Stimulated activated CD4-positive, alpha-beta T cell treated with anti-CD3 and anti-CD28 coated beads, Interleukin-12 subunit alpha, Interleukin-12 subunit beta, amount 100 ng/mL, for 48 hours (primary cell): ENCODE measurements at regions not wholly inside any gene's neighbourhood (a gene's known extent, or its start where the extent isn't known, plus 50 kb on each side); places are given as distances from the start of the nearest gene placed in this dataset.
"Not testable (repeated sequence)": the region's sequence is repeated elsewhere in the genome, so short reads cannot be mapped to it uniquely, and the experiment has no call there.

ENCODE experiments used
- DNase-seq, 3 donors: peaks; one replicate each; pipeline ENCODE4 v3.0.0-alpha.2; 2020; ENCODE audit warnings: low read depth in 2 of 3, low spot score in 1 of 3

- DNase-seq = no peak
These were observed 76.8 kb upstream of the ANKH start for GRCh38 chr5:14948383-14948782.

GRCh38 chr5:14946815-14947620 is 75.4 kb upstream of the ANKH start:
- DNase-seq = no peak

- DNase-seq = no peak
These were observed 73.9 kb upstream of the ANKH start for GRCh38 chr5:14945450-14945849.

GRCh38 chr5:14944996-14945395 is 73.4 kb upstream of the ANKH start:
- no peak for DNase-seq

DNA sequence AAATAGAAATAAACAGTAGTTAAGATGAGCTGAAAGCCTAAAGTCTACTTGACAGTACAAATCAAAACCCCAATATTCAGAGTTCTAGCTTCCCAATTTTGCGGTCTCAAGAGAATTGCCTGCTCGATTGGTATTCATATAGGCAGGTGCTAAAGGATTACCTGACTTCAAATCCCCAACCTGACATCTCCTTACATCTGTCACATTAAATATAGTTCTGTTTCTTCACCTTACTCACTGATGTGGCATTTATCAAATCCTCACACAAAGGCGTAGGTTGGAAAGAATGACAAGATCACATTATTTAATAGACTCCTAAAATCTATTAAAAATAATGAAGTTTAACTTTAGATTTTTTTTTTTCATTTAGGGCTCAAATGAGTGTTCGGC is 72.8 kb upstream of the ANKH start:
- no peak for DNase-seq

- DNase-seq = no peak
These were observed 70.6 kb upstream of the ANKH start for GRCh38 chr5:14942212-14942611.

DNA sequence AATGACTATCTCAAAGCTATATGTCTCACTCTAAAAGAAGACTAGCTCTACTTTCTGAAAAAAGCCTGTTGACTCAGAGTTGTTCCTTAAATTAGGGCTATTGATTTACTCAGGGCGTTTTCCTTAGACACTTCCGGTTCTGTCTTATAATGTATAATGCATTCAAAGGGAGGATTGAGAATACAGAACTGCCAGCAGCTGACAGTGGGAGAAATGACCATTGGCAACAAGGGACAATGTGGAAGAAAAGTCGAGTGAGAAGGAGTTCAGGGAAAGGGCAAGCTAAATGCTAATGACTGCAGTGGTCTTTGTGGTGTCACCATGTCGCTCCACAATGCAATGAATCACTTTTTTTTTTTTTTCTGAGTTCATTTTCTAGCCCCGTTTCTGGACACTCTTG is 65.7 kb upstream of the ANKH start:
- no peak for DNase-seq

DNA sequence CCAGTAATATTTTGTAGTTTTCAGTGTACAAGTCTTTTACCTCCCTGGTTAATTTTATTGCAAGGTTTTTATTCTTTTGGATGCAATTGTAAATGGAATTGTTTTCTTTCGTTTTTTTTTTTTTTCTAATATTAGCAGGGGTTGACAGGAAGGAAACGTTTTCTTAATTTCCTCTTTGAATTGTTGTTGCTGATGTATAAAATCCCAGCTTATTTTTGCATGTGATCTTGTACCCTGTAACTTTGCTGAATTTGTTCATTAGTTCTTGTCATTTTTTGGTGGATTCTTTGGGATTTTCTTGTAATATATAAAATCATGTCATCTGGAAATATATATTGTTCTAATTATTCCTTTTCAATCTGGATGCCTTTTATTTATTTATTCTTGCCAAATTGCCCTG is 65.0 kb upstream of the ANKH start:
- DNase-seq = no peak

GRCh38 chr5:14935341-14935740 is 63.8 kb upstream of the ANKH start:
- DNase-seq = no peak

DNA sequence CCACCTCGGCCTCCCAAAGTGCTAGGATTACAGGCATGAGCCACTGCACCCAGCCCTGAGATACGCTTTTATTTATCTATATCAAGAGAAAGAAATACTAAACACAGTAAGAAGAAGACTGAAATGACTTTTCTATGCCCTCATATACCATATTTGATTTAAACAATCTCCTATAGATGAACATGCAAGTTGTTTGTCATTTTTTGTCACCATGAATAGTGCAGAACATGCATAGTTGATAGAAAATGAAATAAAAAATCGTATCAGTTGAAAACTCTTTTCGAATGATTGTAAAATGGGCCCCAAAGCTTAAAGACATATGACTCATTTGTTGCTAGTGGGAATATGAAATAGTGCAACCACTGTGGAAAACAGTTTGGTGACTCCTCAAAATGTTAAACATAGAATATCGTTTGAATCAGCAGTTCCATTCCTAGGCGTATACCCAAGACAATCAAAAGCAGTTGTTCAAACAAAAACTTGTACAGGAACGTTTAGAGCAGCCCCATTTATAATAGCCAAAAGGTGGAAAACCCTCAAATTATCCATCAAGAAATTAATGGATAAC is 61.4 kb upstream of the ANKH start:
- DNase-seq = no peak

DNA sequence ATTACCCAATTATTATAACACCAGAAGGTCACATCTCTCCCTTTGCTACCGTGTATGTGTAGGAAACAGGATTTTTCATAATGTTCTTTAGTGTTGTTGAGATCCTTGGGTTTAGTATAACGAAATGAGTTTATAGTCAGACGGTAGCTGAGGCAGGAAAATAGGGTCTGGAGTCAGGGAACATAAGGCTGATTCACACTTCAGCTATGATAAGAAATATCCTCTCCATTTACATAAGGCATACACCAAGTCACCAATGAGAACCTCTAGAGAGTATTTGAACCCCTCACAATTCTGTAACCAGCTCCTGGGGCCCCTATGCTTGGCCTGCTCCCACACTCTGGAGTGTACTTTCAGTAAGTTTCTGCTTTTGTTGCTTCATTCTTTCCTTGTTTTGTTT is 58.9 kb upstream of the ANKH start:
- DNase-seq = no peak

- DNase-seq = no peak
These were observed 57.9 kb upstream of the ANKH start for GRCh38 chr5:14929293-14930065.

DNA sequence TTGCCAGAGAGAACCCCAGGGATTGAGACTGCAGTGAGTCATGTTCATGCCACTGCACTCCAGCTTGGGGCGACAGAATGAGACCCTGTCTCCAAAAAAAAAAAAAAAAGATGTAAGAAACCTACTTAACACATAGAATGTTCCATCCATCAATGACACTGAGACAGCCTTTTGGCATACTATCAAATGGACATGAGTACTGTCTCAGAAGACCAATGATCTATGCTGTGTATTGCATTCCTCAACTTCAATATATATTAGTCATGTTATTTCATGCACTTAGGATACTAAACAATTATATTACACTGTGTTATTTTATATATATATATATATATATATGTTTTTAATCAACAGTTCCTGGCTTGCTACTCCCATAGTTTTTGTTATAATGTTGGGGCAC is 57.1 kb upstream of the ANKH start:
- DNase-seq = no peak

DNA sequence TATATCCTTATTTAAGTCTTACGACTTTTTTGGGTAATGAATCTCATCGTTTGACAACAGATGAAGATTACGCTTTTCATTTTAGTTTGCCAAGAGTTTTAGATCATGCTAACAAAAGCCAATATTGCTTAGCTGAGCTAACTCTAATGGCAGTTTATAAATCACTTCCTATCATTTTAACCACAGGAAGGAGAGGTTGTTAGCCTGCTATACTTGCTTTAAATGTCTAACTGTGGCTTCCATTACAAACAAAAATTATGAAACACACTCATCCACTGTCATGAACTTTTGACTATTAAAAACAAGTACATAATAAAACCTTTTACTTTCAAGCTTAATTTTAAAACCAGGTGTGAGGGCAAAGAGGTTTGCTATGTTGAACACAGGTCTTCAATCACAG is 53.7 kb upstream of the ANKH start:
- no peak for DNase-seq

DNA sequence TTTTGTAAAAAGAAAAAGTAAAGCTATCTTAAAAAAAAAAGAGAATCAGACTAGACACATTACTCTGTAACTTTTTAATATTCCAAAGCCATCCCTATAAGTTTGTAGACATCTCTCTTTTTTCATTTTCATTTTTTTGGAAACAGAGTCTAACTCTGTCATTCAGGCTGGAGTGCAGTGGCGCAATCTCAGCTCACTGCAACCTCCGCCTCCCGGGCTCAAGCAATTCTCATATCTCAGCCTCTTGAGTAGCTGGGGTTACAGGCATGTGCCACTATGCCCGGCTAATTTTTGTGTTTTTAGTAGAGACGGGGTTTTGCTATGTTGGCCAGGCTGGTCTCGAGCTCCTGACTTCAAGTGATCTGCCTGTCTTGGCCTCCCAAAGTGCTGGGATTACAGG is 51.4 kb upstream of the ANKH start:
- DNase-seq = not testable (repeated sequence)

- DNase-seq = no peak
These were observed 50.9 kb upstream of the ANKH start for GRCh38 chr5:14922456-14922855.
